Omental fat pad (tissue), 3 donors: ENCODE measurements at regions not wholly inside any gene's neighbourhood (a gene's known extent, or its start where the extent isn't known, plus 50 kb on each side); places are given as distances from the start of the nearest gene placed in this dataset.

ENCODE experiments used
- ATAC-seq: fragments of 150-250 bp; one replicate; pipeline ENCODE4 v1.9.1; 2016; ENCODE audit warnings: mild to moderate bottlenecking, moderate library complexity; ENCODE audit not compliant: low FRiP score
- DNase-seq: peaks from one replicate; pipeline ENCODE4 v3.0.0-alpha.2; 2019; ENCODE audit warnings: low spot score
- CTCF ChIP-seq, 3 donors: fragments of 450-650 bp; IDR thresholded peaks; one replicate each; pipeline ENCODE4 v1.5.1; 2016 to 2017; ENCODE audit warnings: antibody characterized with exemption in 3 of 3, mild to moderate bottlenecking in 3 of 3, moderate library complexity in 2 of 3

GRCh38 chr16:86833136-86833535, 254.8 kb downstream of the FOXL1 start:
- ATAC-seq = peak; percentile 30
- no peak for DNase-seq
- no peak for TF ChIP-seq CTCF (IDR thresholded peaks at IDR 0.05)

- ATAC-seq (no peak), DNase-seq (no peak)
- no peak for TF ChIP-seq CTCF (IDR thresholded peaks at IDR 0.05)
These were observed 256.2 kb downstream of the FOXL1 start for GRCh38 chr16:86834451-86835035.

GRCh38 chr16:86835982-86836381, 257.6 kb downstream of the FOXL1 start:
- DNase-seq (no peak), ATAC-seq (no peak)
- no peak for TF ChIP-seq CTCF (IDR thresholded peaks at IDR 0.05)

- ATAC-seq (no peak), DNase-seq (no peak)
- TF ChIP-seq CTCF (IDR thresholded peaks at IDR 0.05) = no peak
These were observed 258.3 kb downstream of the FOXL1 start for GRCh38 chr16:86836503-86837129.

GRCh38 chr16:86843812-86844211, 265.5 kb downstream of the FOXL1 start:
- ATAC-seq (no peak), DNase-seq (no peak)
- no peak for TF ChIP-seq CTCF (IDR thresholded peaks at IDR 0.05)

- ATAC-seq (no peak), DNase-seq (no peak)
These were observed 266.3 kb downstream of the FOXL1 start for GRCh38 chr16:86844695-86845094.

More at GRCh38 chr16:86844695-86845094, 266.3 kb downstream of the FOXL1 start:
- no peak for TF ChIP-seq CTCF (IDR thresholded peaks at IDR 0.05)
